ENCODE measurements at regions not wholly inside any gene's neighbourhood (a gene's known extent, or its start where the extent isn't known, plus 50 kb on each side); places are given as distances from the start of the nearest gene placed in this dataset.
"Not testable (repeated sequence)": the region's sequence is repeated elsewhere in the genome, so short reads cannot be mapped to it uniquely, and the experiment has no call there.

- Histone ChIP-seq H3F3A (replicated peaks; ENCODE audit: insufficient read depth) (no peaks in the 10 kb centered on the region), H3K4me3 (ENCODE audit: low read depth in 2 of 2, low read length in 1 of 2) (no peak overlapping the region), H3K9ac (no peak overlapping the region), H3K4me2 (no peak overlapping the region), H2AFZ (ENCODE audit: low read depth) (no peak overlapping the region), H3K4me1 (ENCODE audit: control insufficient read depth in 1 of 2, insufficient read depth in 2 of 2, low read depth in 1 of 2, low read length in 1 of 2) (no peaks in the 10 kb centered on the region), H3K9me3 (no peaks in the 10 kb centered on the region), H4K20me1 (ENCODE audit: insufficient read depth) (no peaks in the 10 kb centered on the region), H3K79me2 (ENCODE audit: insufficient read depth) (no peaks in the 10 kb centered on the region), H3K27ac (ENCODE audit: low read depth in 2 of 2, low read length in 1 of 2) (no peak overlapping the region), H3K9me2 (no peaks in the 10 kb centered on the region), H3K36me3 (replicated peaks in 1 of 2; ENCODE audit: control insufficient read depth in 1 of 2, insufficient read depth in 2 of 2, low read length in 1 of 2) (no peaks in the 10 kb centered on the region), H3K27me3 (ENCODE audit: insufficient read depth) (no peaks in the 10 kb centered on the region)
- POLR2A ChIA-PET: no interaction called here
- CTCF ChIA-PET: no interaction called here
- TF ChIP-seq CTCF (IDR thresholded peaks at IDR 0.05) (no peak), GABPA (IDR thresholded peaks at IDR 0.05; ENCODE audit: low read depth) (no peak), MEF2A (IDR thresholded peaks at IDR 0.05; ENCODE audit: borderline replicate concordance, low read depth) (no peak), EP300 (IDR thresholded peaks at IDR 0.05; ENCODE audit: borderline replicate concordance in 1 of 2, low read depth in 1 of 2, low read length in 1 of 2) (no peak), ELF1 (IDR thresholded peaks at IDR 0.05) (no peak), NRF1 (IDR thresholded peaks at IDR 0.05; ENCODE audit: low read depth, low read length) (no peak), ZBTB33 (IDR thresholded peaks at IDR 0.05; ENCODE audit: borderline replicate concordance, low read depth) (no peak), POLR2AphosphoS5 (IDR thresholded peaks at IDR 0.05; ENCODE audit: low read depth, low read length) (no peak), TEAD4 (IDR thresholded peaks at IDR 0.05; ENCODE audit: borderline replicate concordance, insufficient read depth) (no peak), TAF1 (IDR thresholded peaks at IDR 0.05; ENCODE audit: borderline replicate concordance, low read depth, low read length) (no peak), RCOR1 (IDR thresholded peaks at IDR 0.05; ENCODE audit: low read length) (no peak), FOXJ3 (CRISPR knock-in tag; IDR thresholded peaks at IDR 0.05) (no peak), CHD2 (IDR thresholded peaks at IDR 0.05; ENCODE audit: low read length, partially characterized antibody) (no peak), EZH2phosphoT487 (IDR thresholded peaks at IDR 0.05; ENCODE audit: borderline replicate concordance, low read depth) (no peak), FOXM1 (IDR thresholded peaks at IDR 0.05; ENCODE audit: low read depth) (no peak), GATA2 (CRISPR knock-in tag; IDR thresholded peaks at IDR 0.05) (no peak)
- 68% methylated on average over 12 of the region's 13 CpGs for WGBS (ENCODE audit: low lambda C conversion rate)
- no peak for DNase-seq
Observed at GRCh38 chr5:124492444-124493224, 253.8 kb downstream of the ZNF608 start.

GRCh38 chr5:124490315-124490714, 256.1 kb downstream of the ZNF608 start:
- H3K79me2 ChIP-seq (ENCODE audit: insufficient read depth); H3K27me3 ChIP-seq (ENCODE audit: insufficient read depth); H3K4me3 ChIP-seq (ENCODE audit: low read depth in 2 of 2, low read length in 1 of 2); H3K36me3 ChIP-seq (replicated peaks in 1 of 2; ENCODE audit: control insufficient read depth in 1 of 2, insufficient read depth in 2 of 2, low read length in 1 of 2); H3K9me2 ChIP-seq; H3K4me2 ChIP-seq; POLR2A ChIA-PET; H3K4me1 ChIP-seq (ENCODE audit: control insufficient read depth in 1 of 2, insufficient read depth in 2 of 2, low read depth in 1 of 2, low read length in 1 of 2); H3K9ac ChIP-seq; H2AFZ ChIP-seq (ENCODE audit: low read depth); H4K20me1 ChIP-seq (ENCODE audit: insufficient read depth); DNase-seq; H3K27ac ChIP-seq (ENCODE audit: low read depth in 2 of 2, low read length in 1 of 2); H3K9me3 ChIP-seq; H3F3A ChIP-seq (replicated peaks; ENCODE audit: insufficient read depth): not testable (repeated sequence)
- CTCF ChIA-PET: interaction anchor here (1.7 kb wide), 1 partner anchor 9 kb away, joined by 4 read pairs; no protein-coding TSS in a partner anchor
- 87% methylated on average over 2 of the region's 2 CpGs for WGBS (ENCODE audit: low lambda C conversion rate)

Measured in SK-N-SH (cell line).